AG09319 (cell line): ENCODE measurements at regions not wholly inside any gene's neighbourhood (a gene's known extent, or its start where the extent isn't known, plus 50 kb on each side); places are given as distances from the start of the nearest gene placed in this dataset.

ENCODE experiments used
- DNase-seq: peaks from one replicate; pipeline ENCODE4 v3.0.0-alpha.2; 2010; ENCODE audit warnings: low read depth; ENCODE audit errors: extremely low read depth
- CTCF ChIP-seq: IDR thresholded peaks from 2 replicates; pipeline ENCODE4 v1.5.1; 2011; ENCODE audit warnings: low read depth, mild to moderate bottlenecking, inconsistent platforms, low read length, moderate library complexity

- DNase-seq = no peak
- TF ChIP-seq CTCF = no peak
These were observed 200.5 kb upstream of the ANO3 start for GRCh38 chr11:26131406-26131805.

- TF ChIP-seq CTCF = no peak
- DNase-seq = no peak
These were observed 197.9 kb upstream of the ANO3 start for GRCh38 chr11:26134053-26134452.

- DNase-seq = no peak
- peak; percentile 46 for TF ChIP-seq CTCF
These were observed 197.2 kb upstream of the ANO3 start for GRCh38 chr11:26134481-26135355.

GRCh38 chr11:26137651-26138050 is 194.3 kb upstream of the ANO3 start:
- no peak for DNase-seq

GRCh38 chr11:26142891-26143290 is 189.0 kb upstream of the ANO3 start:
- DNase-seq = no peak
- TF ChIP-seq CTCF = no peak

More at GRCh38 chr11:26137651-26138050, 194.3 kb upstream of the ANO3 start:
- TF ChIP-seq CTCF = no peak

- no peak for TF ChIP-seq CTCF
- DNase-seq = no peak
These were observed 188.2 kb upstream of the ANO3 start for GRCh38 chr11:26143566-26144290.

- no peak for DNase-seq
These were observed 187.6 kb upstream of the ANO3 start for GRCh38 chr11:26144291-26144690.

More at GRCh38 chr11:26144291-26144690, 187.6 kb upstream of the ANO3 start:
- TF ChIP-seq CTCF = no peak
